ACHN (cell line): ENCODE measurements at regions not wholly inside any gene's neighbourhood (a gene's known extent, or its start where the extent isn't known, plus 50 kb on each side); places are given as distances from the start of the nearest gene placed in this dataset.
"Not testable (repeated sequence)": the region's sequence is repeated elsewhere in the genome, so short reads cannot be mapped to it uniquely, and the experiment has no call there.

Source experiments
- DNase-seq: peaks from one replicate; pipeline ENCODE4 v3.0.0-alpha.2; 2015
- in situ Hi-C: cut with HindIII; loops from 2 replicates; pipeline ENCODE4 v1.10.0; 2017; ENCODE audit warnings: low sequenced_read_pairs, low pct_ligation_motif_present, low pct_unique_long_range_greater_than_20kb

- no peak for DNase-seq
- in situ Hi-C loops = no loop called here
These were observed 407.8 kb downstream of the OLFM4 start for GRCh38 chr13:53436396-53436795.

GRCh38 chr13:53439439-53440225 is 411.0 kb downstream of the OLFM4 start:
- DNase-seq = no peak
- in situ Hi-C loops = no loop called here

GRCh38 chr13:53442979-53443378 is 414.4 kb downstream of the OLFM4 start:
- DNase-seq = no peak
- in situ Hi-C loops = no loop called here

- in situ Hi-C loops = no loop called here
- no peak for DNase-seq
These were observed 417.1 kb downstream of the OLFM4 start for GRCh38 chr13:53445686-53446085.

- no peak for DNase-seq
- in situ Hi-C loops = no loop called here
These were observed 418.8 kb downstream of the OLFM4 start for GRCh38 chr13:53447456-53447855.

- DNase-seq = no peak
- in situ Hi-C loops = no loop called here
These were observed 419.2 kb downstream of the OLFM4 start for GRCh38 chr13:53447863-53448262.

- in situ Hi-C loops, DNase-seq: not testable (repeated sequence)
These were observed 423.7 kb downstream of the OLFM4 start for GRCh38 chr13:53452263-53452808.

GRCh38 chr13:53460796-53461195 is 432.2 kb downstream of the OLFM4 start:
- DNase-seq = no peak
- in situ Hi-C loops = no loop called here

GRCh38 chr13:53463106-53463505 is 434.5 kb downstream of the OLFM4 start:
- in situ Hi-C loops = no loop called here
- DNase-seq = no peak

GRCh38 chr13:53466576-53466975 is 438.0 kb downstream of the OLFM4 start:
- in situ Hi-C loops = no loop called here
- DNase-seq = no peak

- in situ Hi-C loops = no loop called here
- DNase-seq = no peak
These were observed 444.8 kb downstream of the OLFM4 start for GRCh38 chr13:53473397-53473796.

GRCh38 chr13:53474878-53475277 is 446.3 kb downstream of the OLFM4 start:
- in situ Hi-C loops = no loop called here
- no peak for DNase-seq

GRCh38 chr13:53490752-53491151 is 462.1 kb downstream of the OLFM4 start:
- no peak for DNase-seq
- in situ Hi-C loops = no loop called here

GRCh38 chr13:53494406-53494805 is 465.8 kb downstream of the OLFM4 start:
- no peak for DNase-seq
- in situ Hi-C loops = no loop called here

- no peak for DNase-seq
- in situ Hi-C loops = no loop called here
These were observed 471.0 kb downstream of the OLFM4 start for GRCh38 chr13:53499576-53500133.

GRCh38 chr13:53501387-53501786 is 472.8 kb downstream of the OLFM4 start:
- in situ Hi-C loops = no loop called here
- DNase-seq = no peak

- DNase-seq = no peak
- in situ Hi-C loops = no loop called here
These were observed 479.1 kb downstream of the OLFM4 start for GRCh38 chr13:53507741-53508140.

GRCh38 chr13:53512635-53513034 is 484.0 kb downstream of the OLFM4 start:
- in situ Hi-C loops = no loop called here
- DNase-seq = no peak

GRCh38 chr13:53513226-53513625 is 484.6 kb downstream of the OLFM4 start:
- no peak for DNase-seq
- in situ Hi-C loops = no loop called here

GRCh38 chr13:53520132-53520531 is 491.5 kb downstream of the OLFM4 start:
- no peak for DNase-seq
- in situ Hi-C loops = no loop called here
